ENCODE measurements at regions not wholly inside any gene's neighbourhood (a gene's known extent, or its start where the extent isn't known, plus 50 kb on each side); places are given as distances from the start of the nearest gene placed in this dataset.

DNA sequence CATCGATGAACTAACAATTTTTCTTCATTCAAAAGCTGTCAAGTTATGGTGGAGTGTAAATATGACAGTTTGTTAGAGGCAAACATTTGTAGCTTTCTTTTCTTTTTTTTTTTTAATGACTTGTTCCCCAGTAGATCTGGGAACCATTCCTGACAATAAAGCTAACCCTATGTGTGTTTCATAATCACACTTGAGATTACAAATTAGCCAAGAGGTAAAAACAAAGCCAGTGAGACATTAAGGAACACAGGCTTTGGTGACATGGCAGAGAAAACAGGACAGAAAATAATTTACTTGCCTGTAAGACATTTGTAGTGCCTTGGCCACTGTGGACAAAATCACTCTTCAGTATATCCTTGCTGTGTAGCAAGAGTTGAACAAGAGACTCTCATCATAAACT lies 135.9 kb downstream of the UBE2E3 start:
- TF ChIP-seq, protein P1, sequence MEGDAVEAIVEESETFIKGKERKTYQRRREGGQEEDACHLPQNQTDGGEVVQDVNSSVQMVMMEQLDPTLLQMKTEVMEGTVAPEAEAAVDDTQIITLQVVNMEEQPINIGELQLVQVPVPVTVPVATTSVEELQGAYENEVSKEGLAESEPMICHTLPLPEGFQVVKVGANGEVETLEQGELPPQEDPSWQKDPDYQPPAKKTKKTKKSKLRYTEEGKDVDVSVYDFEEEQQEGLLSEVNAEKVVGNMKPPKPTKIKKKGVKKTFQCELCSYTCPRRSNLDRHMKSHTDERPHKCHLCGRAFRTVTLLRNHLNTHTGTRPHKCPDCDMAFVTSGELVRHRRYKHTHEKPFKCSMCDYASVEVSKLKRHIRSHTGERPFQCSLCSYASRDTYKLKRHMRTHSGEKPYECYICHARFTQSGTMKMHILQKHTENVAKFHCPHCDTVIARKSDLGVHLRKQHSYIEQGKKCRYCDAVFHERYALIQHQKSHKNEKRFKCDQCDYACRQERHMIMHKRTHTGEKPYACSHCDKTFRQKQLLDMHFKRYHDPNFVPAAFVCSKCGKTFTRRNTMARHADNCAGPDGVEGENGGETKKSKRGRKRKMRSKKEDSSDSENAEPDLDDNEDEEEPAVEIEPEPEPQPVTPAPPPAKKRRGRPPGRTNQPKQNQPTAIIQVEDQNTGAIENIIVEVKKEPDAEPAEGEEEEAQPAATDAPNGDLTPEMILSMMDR (IDR thresholded peaks at IDR 0.05; ENCODE audit: insufficient read depth, low read depth, low read length) = no peak
- no peak for TF ChIP-seq EZH2 (IDR thresholded peaks at IDR 0.05; ENCODE audit: insufficient read depth, low read length)

Measured in astrocyte (in vitro differentiated cells and primary cell).